IPS-NIHi11 (cell line): ENCODE measurements at regions not wholly inside any gene's neighbourhood (a gene's known extent, or its start where the extent isn't known, plus 50 kb on each side); places are given as distances from the start of the nearest gene placed in this dataset.
A peak's percentile ranks its signal among the peaks of the same experiment; 100 is the strongest.
"Not testable (repeated sequence)": the region's sequence is repeated elsewhere in the genome, so short reads cannot be mapped to it uniquely, and the experiment has no call there.

Experiments
- DNase-seq: peaks from one replicate; pipeline ENCODE4 v3.0.0; 2012; ENCODE audit warnings: mixed read lengths, low spot score

GRCh38 chrX:96432647-96433046 lies 252.0 kb upstream of the DIAPH2 start:
- DNase-seq = no peak

DNA sequence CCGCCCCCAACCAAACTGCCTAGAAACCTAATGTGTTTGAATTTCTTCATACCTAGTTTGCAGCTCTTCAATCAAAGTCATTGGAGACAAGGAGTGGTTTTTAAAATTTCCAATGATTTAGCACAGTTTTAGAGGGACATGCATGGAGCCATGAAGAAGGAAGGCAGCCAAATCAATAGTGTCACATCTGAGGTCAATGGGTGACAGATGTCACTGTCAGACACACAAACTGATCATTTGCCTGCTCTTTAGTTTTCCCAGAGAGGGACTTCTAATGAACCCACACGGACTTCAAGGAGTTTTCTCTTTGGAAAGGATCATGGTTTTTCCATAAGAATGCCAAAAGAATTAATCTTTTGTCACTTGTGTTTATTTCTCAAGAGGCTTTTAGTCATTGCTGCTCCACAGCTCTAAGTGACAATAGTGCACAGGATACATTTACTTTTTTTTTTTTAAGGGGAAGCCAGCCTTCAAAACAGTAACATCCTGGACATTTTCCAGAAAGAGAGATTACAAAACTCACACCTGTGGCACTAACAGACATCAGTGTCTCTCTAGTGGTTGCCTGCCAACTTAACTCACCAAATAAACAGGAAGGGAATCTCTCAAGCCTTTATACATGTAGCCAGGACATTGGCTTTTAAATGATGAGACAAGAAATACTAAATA lies 251.1 kb upstream of the DIAPH2 start:
- DNase-seq = no peak

- DNase-seq = no peak
These were observed 249.1 kb upstream of the DIAPH2 start for GRCh38 chrX:96435378-96436035.

DNA sequence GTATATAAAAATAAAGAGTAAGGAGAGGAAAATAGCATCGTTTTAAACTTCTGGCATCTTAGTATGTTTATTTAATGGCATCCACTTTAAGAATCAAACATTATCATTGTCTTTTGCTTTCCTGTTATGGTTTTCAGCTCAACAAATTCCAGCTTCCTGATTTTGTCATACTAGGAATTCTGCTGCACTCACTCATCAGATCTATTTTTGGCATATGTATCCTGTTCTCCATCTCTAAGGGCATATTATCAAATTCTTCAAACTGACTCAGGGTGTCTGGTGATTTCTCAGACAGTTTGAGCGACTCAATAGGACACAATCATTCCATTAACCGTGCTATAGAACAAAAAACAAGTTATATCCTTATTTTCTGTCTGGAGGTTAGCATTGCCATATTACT lies 248.5 kb upstream of the DIAPH2 start:
- DNase-seq = no peak

DNA sequence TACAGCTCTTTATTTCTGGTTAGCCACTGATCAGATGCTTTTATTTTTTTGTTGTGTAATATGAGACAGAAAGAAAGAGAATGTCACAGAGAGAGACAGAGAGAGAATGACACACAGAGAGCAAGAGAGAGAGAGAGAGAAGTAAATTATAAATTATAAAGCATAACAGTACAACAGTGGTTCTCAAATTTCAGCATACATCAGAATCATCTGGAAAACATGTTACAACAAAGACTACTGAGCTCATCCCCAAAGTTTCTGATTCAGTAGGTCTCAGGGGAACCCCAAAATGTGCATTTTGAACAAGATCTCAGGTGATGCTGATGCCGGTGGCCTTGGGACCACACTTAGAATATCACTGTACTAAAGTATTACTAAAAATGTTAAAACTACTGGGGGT lies 245.8 kb upstream of the DIAPH2 start:
- no peak for DNase-seq

DNA sequence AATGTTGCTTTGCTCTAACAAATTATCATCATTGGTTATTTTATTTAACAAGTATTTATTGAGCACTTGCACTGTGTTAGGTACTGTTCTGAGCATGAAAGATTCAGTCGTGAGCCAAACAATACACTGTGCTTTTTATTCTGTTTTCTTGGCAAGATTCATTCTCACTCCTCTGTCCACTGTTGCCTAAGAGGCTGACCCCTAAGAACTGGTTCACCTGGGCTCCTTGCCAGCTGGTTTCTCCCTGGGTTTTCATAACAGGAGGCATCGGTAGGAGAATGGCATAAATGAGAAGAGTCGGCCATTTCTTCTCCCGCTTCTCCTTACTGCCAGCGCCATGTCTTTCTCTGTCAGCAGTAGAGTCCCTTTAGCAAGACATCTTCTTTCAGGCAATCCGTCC lies 243.7 kb upstream of the DIAPH2 start:
- no peak for DNase-seq

GRCh38 chrX:96445531-96446065 lies 239.0 kb upstream of the DIAPH2 start:
- DNase-seq = no peak

GRCh38 chrX:96446524-96446923 lies 238.1 kb upstream of the DIAPH2 start:
- DNase-seq = no peak

- DNase-seq = no peak
These were observed 237.5 kb upstream of the DIAPH2 start for GRCh38 chrX:96447161-96447560.

DNA sequence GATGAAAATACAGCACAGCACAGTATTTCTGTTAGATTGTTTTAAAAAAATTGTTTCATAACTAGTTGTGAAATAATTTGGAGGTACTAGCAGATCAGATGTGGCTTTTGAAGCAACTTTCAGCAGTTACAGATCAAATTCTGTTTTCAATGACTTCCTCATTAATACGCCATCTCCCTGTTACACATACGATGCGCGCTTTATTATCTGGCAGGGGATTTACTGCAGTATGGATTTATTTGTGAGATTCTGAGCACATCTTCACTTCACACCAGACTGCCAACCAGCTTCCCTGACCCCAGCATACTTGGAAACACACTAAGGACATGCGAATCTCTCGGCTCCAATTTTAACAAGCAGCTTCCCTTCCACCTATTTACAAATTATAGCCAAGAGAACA lies 235.5 kb upstream of the DIAPH2 start:
- no peak for DNase-seq

DNA sequence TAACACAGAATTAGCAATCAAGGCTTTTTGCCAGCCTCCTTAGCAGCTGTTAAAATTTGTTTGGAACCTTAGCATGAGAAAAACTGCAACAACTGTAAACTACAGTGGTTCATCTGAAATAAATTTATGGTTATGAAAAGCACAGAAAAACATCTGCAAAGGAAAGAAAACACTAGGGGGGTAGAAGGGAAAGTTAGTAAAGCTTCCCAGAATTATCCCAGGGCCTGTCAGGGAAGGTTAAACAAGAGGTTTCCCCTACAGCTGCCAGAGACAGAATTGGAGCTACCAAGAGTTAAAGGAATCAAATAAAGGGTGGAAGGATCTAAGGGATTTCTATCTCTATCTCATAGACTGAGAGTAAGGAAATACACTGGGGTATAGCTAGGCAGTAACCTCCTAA lies 234.7 kb upstream of the DIAPH2 start:
- DNase-seq = no peak

GRCh38 chrX:96453139-96453538 lies 231.5 kb upstream of the DIAPH2 start:
- DNase-seq = no peak

DNA sequence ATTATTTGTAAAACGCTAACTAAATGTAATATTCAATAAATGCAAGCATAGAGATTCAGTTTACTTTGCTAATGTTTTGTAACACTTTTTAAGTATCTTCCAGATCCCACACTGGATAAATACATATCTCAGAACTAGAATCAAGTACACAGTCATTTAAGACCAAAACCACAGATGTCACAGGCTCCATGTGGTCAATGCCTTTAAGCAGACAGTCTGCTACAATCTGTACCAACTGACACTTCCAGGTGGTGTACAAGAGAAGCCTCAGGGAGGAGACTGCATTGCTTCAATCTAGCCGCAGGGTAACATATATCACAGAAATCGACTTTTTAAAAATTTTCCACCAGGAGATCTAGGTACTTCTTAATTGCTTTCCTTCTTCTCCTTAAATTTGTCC lies 229.6 kb upstream of the DIAPH2 start:
- DNase-seq = no peak

GRCh38 chrX:96464880-96465558 lies 219.6 kb upstream of the DIAPH2 start:
- no peak for DNase-seq

DNA sequence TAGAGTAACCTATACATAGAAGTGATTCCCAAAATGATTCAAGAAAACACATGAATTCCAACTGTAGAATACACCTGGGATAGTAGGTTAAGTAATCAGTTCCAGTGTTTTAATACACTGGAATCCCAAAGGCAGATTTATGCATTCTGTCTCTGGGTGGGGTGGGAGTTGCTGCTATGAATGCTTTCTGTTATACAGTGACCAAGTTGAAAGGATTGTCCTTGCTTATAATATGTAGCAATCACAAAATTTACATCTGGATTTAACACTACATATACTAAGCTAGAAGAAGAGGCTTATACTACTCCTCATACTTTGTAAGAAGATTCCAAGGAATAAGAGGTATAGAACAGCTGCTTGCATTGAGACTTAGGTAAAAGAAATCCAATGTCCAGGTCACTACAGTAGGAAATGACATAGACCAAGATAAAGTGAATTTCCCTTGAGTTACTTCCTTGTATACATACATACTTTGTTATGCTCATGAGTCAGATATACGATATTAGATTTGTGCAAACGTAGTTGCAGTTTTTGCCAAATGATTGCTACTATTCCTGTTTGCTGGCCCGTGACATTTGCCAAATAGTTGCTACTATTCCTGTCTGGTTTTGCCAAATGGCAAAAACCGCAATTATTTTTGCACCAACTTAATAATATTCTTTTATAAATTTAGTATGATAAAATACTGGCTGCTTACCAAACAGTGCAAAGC lies 210.5 kb upstream of the DIAPH2 start:
- no peak for DNase-seq

- no peak for DNase-seq
These were observed 209.9 kb upstream of the DIAPH2 start for GRCh38 chrX:96474741-96475125.

DNA sequence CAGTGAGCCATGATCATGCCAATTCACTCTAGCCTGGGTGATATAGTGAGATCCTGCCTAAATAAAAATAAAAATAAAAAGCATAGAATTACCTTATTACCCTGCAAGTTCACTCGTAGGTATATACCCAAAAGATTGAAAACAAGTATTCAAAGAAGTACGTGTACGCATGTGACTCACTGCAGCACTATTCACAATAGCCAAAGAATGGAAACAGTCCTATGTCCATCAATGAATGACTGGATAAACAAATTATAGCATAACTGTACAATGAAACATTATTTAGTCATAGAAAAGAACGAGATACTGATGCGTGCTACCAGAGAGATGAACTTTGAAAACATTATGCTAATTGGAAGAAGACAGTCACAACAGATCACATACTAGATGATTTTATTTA lies 204.6 kb upstream of the DIAPH2 start:
- DNase-seq = no peak

GRCh38 chrX:96481831-96482230 lies 202.8 kb upstream of the DIAPH2 start:
- DNase-seq = no peak

- DNase-seq = peak; percentile 4
These were observed 200.9 kb upstream of the DIAPH2 start for GRCh38 chrX:96483647-96484160.

GRCh38 chrX:96486687-96487086 lies 198.0 kb upstream of the DIAPH2 start:
- not testable (repeated sequence) for DNase-seq

- DNase-seq = no peak
These were observed 182.1 kb upstream of the DIAPH2 start for GRCh38 chrX:96502507-96502906.

- not testable (repeated sequence) for DNase-seq
These were observed 155.3 kb upstream of the DIAPH2 start for GRCh38 chrX:96529386-96529785.
